Fibroblast of mammary gland (primary cell): ENCODE measurements at regions not wholly inside any gene's neighbourhood (a gene's known extent, or its start where the extent isn't known, plus 50 kb on each side); places are given as distances from the start of the nearest gene placed in this dataset.

Source experiments
- DNase-seq: peaks from one replicate; pipeline ENCODE4 v3.0.0-alpha.2; 2010; ENCODE audit warnings: low read depth
- H3K4me3 ChIP-seq: 2 replicates; pipeline ENCODE4 v1.5.1; 2011; ENCODE audit warnings: low read depth, mild to moderate bottlenecking, low read length, moderate library complexity; ENCODE audit not compliant: control insufficient read depth
- CTCF ChIP-seq: conservative IDR thresholded peaks from 2 replicates; pipeline ENCODE4 v1.5.1; 2011; ENCODE audit warnings: low read depth, low read length, inconsistent platforms; ENCODE audit not compliant: control insufficient read depth, insufficient read depth

DNA sequence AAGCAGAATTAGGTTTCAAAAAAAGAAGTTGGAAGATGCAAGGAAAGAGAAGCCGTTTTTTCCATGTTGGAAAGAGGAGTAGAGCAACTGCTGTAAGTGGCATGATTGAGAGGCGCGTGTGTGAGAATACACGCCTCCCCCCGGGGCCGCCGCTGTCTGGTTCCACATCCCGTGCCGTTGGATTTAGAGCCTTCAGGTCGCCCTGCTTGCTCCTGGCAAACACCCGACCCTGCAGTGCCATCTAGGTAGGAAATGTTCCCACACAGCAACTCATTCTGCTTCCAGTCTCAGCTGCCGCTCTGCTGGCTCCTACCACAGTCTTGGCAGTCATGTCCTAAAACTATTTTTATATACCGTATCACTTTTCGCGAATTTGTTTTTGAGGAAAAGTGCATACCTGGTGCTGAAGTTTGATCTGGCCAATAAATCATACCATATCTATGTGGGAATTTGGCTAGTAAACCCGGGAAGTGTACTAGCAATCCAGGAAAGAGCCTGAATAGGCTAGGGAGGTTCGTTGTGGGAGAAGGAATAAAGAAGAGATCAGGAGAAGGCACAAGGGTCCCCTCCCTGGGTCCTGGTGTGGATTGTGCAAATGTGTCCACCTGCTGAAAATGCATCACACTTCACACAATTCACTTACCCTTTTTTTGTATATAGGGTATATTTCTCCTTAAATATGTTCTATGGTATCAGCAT lies 372.7 kb downstream of the FBXO15 start:
- no peak overlapping the region for H3K4me3 ChIP-seq
- TF ChIP-seq CTCF = no peak
- DNase-seq = peak; percentile 29

DNA sequence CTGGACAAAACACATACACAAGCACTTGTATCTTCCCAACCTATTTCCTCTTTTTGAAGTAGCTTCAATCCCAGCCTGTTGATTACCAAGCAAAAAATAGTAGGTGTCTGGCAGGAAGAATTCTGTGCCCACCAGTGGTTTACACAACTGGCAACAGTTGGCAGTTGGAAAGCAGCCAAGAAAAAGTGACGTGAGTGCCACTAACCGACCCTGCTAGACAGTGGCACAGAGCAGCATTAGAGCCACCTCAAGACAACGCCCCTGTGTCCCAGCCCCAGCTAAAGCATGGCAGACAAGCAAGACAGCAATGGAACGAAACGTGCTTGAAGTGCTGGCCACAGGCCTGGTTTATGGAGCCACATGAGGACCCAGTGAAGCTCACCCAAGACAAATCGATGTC lies 379.6 kb downstream of the FBXO15 start:
- DNase-seq = no peak
- TF ChIP-seq CTCF = no peak
- H3K4me3 ChIP-seq = no peak overlapping the region

GRCh38 chr18:73766910-73767515 lies 380.6 kb downstream of the FBXO15 start:
- no peak for DNase-seq
- H3K4me3 ChIP-seq = no peak overlapping the region
- no peak for TF ChIP-seq CTCF

- H3K4me3 ChIP-seq = no peak overlapping the region
- TF ChIP-seq CTCF = no peak
- peak; percentile 68 for DNase-seq
These were observed 389.2 kb downstream of the FBXO15 start for GRCh38 chr18:73758446-73758845.

- no peak overlapping the region for H3K4me3 ChIP-seq
- no peak for TF ChIP-seq CTCF
- no peak for DNase-seq
These were observed 391.2 kb downstream of the FBXO15 start for GRCh38 chr18:73756256-73757091.

DNA sequence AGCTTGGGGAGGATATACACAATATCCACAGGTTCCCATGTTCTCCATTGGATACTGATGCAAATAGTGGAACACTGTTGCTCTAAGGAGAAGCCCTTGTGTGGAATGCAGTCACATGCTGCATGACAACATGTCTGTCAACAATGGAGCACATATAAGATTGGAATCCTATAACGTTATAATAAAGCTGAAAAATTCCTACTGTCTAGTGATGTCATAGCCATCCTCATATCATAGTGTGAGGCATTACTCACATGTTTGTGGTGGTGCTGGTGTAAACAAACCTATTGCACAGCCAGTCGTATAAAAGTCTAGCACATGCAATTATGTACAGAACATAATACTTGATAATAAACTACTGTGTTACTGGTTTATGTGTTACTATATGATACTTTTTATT lies 394.7 kb downstream of the FBXO15 start:
- TF ChIP-seq CTCF = no peak
- DNase-seq = peak; percentile 22
- H3K4me3 ChIP-seq = no peak overlapping the region
